GM06990 (cell line): ENCODE measurements at regions not wholly inside any gene's neighbourhood (a gene's known extent, or its start where the extent isn't known, plus 50 kb on each side); places are given as distances from the start of the nearest gene placed in this dataset.

Experiments used
- DNase-seq: peaks from one replicate; pipeline ENCODE4 v3.0.0-alpha.2; 2011; ENCODE audit not compliant: insufficient read length; ENCODE audit errors: extremely low read depth
- H3K27me3 ChIP-seq: replicated peaks from 2 replicates; pipeline ENCODE4 v1.6.0; 2011; ENCODE audit warnings: low read length; ENCODE audit not compliant: control insufficient read depth, insufficient read depth
- H3K36me3 ChIP-seq: 2 replicates; pipeline ENCODE4 v1.5.1; 2011; ENCODE audit warnings: low read length; ENCODE audit not compliant: control insufficient read depth, insufficient read depth
- H3K4me3 ChIP-seq: replicated peaks from 2 replicates; pipeline ENCODE4 v1.5.1; 2011; ENCODE audit warnings: low read depth, mild to moderate bottlenecking, control low read depth, low read length
- CTCF ChIP-seq: IDR thresholded peaks from 2 replicates; pipeline ENCODE4 v1.5.1; 2011; ENCODE audit warnings: low read length, control low read depth, mild to moderate bottlenecking, inconsistent platforms; ENCODE audit not compliant: insufficient read depth, poor library complexity, severe bottlenecking

- no peak for TF ChIP-seq CTCF
- no peaks in the 10 kb centered on the region for H3K36me3 ChIP-seq
- no peak overlapping the region for H3K4me3 ChIP-seq
- no peaks in the 10 kb centered on the region; the same call in 1 of the 2 replicates for H3K27me3 ChIP-seq
- no peak for DNase-seq
Observed at GRCh38 chr11:120023551-120023950, 114.4 kb downstream of the TRIM29 start.

- TF ChIP-seq CTCF, result no peak
- no peak for DNase-seq
- H3K27me3 ChIP-seq, result no peaks in the 10 kb centered on the region; the same call in 1 of the 2 replicates
Observed at GRCh38 chr11:120023120-120023519, 114.8 kb downstream of the TRIM29 start.

GRCh38 chr11:120022617-120023016, 115.3 kb downstream of the TRIM29 start:
- no peaks in the 10 kb centered on the region for H3K36me3 ChIP-seq
- no peak overlapping the region for H3K4me3 ChIP-seq
- no peak for DNase-seq
- no peaks in the 10 kb centered on the region; the same call in none of the 2 replicates for H3K27me3 ChIP-seq
- no peak for TF ChIP-seq CTCF

More at GRCh38 chr11:120023120-120023519, 114.8 kb downstream of the TRIM29 start:
- no peaks in the 10 kb centered on the region for H3K36me3 ChIP-seq
- H3K4me3 ChIP-seq, result no peak overlapping the region

GRCh38 chr11:120021978-120022377, 115.9 kb downstream of the TRIM29 start:
- Histone ChIP-seq H3K4me3 (no peak overlapping the region), H3K27me3 (no peaks in the 10 kb centered on the region; the same call in none of the 2 replicates), H3K36me3 (no peaks in the 10 kb centered on the region)
- TF ChIP-seq CTCF, result no peak
- DNase-seq, result no peak

GRCh38 chr11:120021391-120021953, 116.4 kb downstream of the TRIM29 start:
- no peaks in the 10 kb centered on the region for H3K36me3 ChIP-seq
- H3K4me3 ChIP-seq, result no peak overlapping the region
- no peak for DNase-seq
- no peak for TF ChIP-seq CTCF
- H3K27me3 ChIP-seq, result no peaks in the 10 kb centered on the region; the same call in none of the 2 replicates

GRCh38 chr11:120020981-120021380, 116.9 kb downstream of the TRIM29 start:
- no peak for TF ChIP-seq CTCF
- no peak for DNase-seq
- Histone ChIP-seq H3K36me3 (no peaks in the 10 kb centered on the region), H3K4me3 (no peak overlapping the region), H3K27me3 (peaks cover under 1% of the 10 kb centered on the region)
